GM06990 (cell line): ENCODE measurements at regions not wholly inside any gene's neighbourhood (a gene's known extent, or its start where the extent isn't known, plus 50 kb on each side); places are given as distances from the start of the nearest gene placed in this dataset.
"Not testable (repeated sequence)": the region's sequence is repeated elsewhere in the genome, so short reads cannot be mapped to it uniquely, and the experiment has no call there.

Experiments
- DNase-seq: peaks from one replicate; pipeline ENCODE4 v3.0.0-alpha.2; 2011; ENCODE audit not compliant: insufficient read length; ENCODE audit errors: extremely low read depth
- H3K27me3 ChIP-seq: replicated peaks from 2 replicates; pipeline ENCODE4 v1.6.0; 2011; ENCODE audit warnings: low read length; ENCODE audit not compliant: control insufficient read depth, insufficient read depth
- H3K36me3 ChIP-seq: 2 replicates; pipeline ENCODE4 v1.5.1; 2011; ENCODE audit warnings: low read length; ENCODE audit not compliant: control insufficient read depth, insufficient read depth
- H3K4me3 ChIP-seq: replicated peaks from 2 replicates; pipeline ENCODE4 v1.5.1; 2011; ENCODE audit warnings: low read depth, mild to moderate bottlenecking, control low read depth, low read length
- TF ChIP-seq, protein P1 (sequence below): IDR thresholded peaks from 2 replicates; pipeline ENCODE4 v1.5.1; 2011; ENCODE audit warnings: low read length, control low read depth, mild to moderate bottlenecking, inconsistent platforms; ENCODE audit not compliant: insufficient read depth, poor library complexity, severe bottlenecking

DNA sequence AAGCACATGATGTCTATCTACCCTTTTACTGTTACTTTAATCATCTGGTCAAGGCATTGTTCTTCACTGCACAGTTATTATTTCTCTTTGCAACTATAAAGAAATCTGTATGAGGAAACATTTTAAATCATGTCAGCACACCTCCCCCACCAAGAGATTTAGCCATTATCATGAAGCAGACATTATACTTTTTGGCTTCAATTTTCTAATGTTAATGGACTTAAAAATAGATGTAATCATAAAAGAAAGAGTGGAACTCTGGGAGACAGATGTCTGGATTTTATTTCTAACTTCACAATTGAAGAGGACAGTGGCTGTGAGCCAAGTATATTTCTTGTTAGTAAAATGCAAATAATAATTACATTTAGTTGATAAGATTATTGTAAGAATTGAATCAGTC, 932.4 kb downstream of the TAF11L14 start:
- no peak for DNase-seq
- Histone ChIP-seq H3K27me3 (no peaks in the 10 kb centered on the region), H3K4me3 (no peak overlapping the region), H3K36me3 (no peaks in the 10 kb centered on the region)
- TF ChIP-seq, protein P1, sequence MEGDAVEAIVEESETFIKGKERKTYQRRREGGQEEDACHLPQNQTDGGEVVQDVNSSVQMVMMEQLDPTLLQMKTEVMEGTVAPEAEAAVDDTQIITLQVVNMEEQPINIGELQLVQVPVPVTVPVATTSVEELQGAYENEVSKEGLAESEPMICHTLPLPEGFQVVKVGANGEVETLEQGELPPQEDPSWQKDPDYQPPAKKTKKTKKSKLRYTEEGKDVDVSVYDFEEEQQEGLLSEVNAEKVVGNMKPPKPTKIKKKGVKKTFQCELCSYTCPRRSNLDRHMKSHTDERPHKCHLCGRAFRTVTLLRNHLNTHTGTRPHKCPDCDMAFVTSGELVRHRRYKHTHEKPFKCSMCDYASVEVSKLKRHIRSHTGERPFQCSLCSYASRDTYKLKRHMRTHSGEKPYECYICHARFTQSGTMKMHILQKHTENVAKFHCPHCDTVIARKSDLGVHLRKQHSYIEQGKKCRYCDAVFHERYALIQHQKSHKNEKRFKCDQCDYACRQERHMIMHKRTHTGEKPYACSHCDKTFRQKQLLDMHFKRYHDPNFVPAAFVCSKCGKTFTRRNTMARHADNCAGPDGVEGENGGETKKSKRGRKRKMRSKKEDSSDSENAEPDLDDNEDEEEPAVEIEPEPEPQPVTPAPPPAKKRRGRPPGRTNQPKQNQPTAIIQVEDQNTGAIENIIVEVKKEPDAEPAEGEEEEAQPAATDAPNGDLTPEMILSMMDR: no peak

- no peak overlapping the region for H3K4me3 ChIP-seq
- H3K36me3 ChIP-seq: no peaks in the 10 kb centered on the region
- no peaks in the 10 kb centered on the region for H3K27me3 ChIP-seq
- TF ChIP-seq, protein P1: no peak
- no peak for DNase-seq
Measured at GRCh38 chr5:18576586-18576985, 942.3 kb downstream of the TAF11L14 start.

GRCh38 chr5:18601185-18601584, 966.9 kb downstream of the TAF11L14 start:
- no peaks in the 10 kb centered on the region for H3K27me3 ChIP-seq
- TF ChIP-seq, protein P1: no peak
- H3K4me3 ChIP-seq: no peak overlapping the region
- no peaks in the 10 kb centered on the region for H3K36me3 ChIP-seq
- DNase-seq: no peak

- DNase-seq: no peak
- TF ChIP-seq, protein P1: no peak
- Histone ChIP-seq H3K4me3 (no peak overlapping the region), H3K27me3 (no peaks in the 10 kb centered on the region), H3K36me3 (no peaks in the 10 kb centered on the region)
Measured at GRCh38 chr5:18602402-18602801, 968.1 kb downstream of the TAF11L14 start.

- no peak overlapping the region for H3K4me3 ChIP-seq
- no peaks in the 10 kb centered on the region for H3K27me3 ChIP-seq
- TF ChIP-seq, protein P1: no peak
- no peaks in the 10 kb centered on the region for H3K36me3 ChIP-seq
- DNase-seq: no peak
Measured at GRCh38 chr5:18605186-18605585, 970.9 kb downstream of the TAF11L14 start.

DNA sequence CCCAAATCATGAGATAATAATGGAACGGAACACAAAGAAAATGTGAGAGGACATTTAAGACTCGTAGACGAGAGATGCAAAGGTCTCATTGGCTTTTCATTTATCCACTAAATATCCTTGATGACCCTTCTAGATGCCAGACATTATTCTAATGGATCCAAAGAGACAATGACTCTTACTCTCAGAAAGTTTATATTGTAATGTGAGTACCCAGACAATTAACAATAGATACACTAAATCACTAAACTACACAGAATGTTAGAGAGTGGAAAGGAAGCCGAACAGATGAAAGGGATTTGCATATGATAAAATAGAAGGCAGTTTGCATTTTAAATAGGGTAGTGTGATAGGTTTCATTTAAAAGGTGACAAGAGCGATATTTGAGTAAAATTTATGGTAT, 973.3 kb downstream of the TAF11L14 start:
- DNase-seq: no peak
- TF ChIP-seq, protein P1: no peak
- Histone ChIP-seq H3K36me3 (no peaks in the 10 kb centered on the region), H3K27me3 (no peaks in the 10 kb centered on the region), H3K4me3 (no peak overlapping the region)

DNA sequence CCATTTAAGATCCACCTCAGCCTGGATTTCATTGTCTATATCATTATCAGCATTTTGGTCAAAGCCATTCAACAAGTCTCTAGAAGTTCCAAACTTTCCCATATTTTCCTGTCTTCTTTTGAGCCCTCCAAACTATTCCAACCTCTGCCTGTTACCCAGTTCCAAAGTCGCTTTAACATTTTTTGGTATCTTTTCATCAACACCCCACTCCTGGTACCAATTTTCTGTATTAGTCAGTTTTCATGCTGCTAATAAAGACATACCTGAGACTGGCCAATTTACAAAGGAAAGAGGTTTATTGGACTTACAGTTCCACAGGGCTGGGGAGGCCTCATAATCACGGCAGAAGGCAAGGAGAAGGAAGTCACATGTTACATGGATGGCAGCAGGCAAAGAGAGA, 982.9 kb downstream of the TAF11L14 start:
- not testable (repeated sequence) for DNase-seq, H3K36me3 ChIP-seq, H3K27me3 ChIP-seq, H3K4me3 ChIP-seq
